Gastroesophageal sphincter (tissue), 4 donors: ENCODE measurements at regions not wholly inside any gene's neighbourhood (a gene's known extent, or its start where the extent isn't known, plus 50 kb on each side); places are given as distances from the start of the nearest gene placed in this dataset.

Source experiments
- ATAC-seq: fragments of 150-250 bp; one replicate; pipeline ENCODE4 v1.9.1; 2016; ENCODE audit warnings: mild to moderate bottlenecking, moderate library complexity
- H3K27ac ChIP-seq, 4 donors: fragments of 200-600 bp; sonication (generic) in 3 of 4; 1 replicate in 3 of 4; 2 replicates in 1 of 4; pipeline ENCODE4 v1.5.1; 2016 to 2019
- H3K27me3 ChIP-seq: fragments of 200-600 bp; sonication (generic); one replicate; pipeline ENCODE4 v1.5.1; 2019
- H3K36me3 ChIP-seq, 2 donors: fragments of 200-600 bp; sonication (generic); one replicate each; pipeline ENCODE4 v1.5.1; 2019; ENCODE audit warnings: control low read depth in 1 of 2
- H3K4me1 ChIP-seq, 3 donors: fragments of 200-600 bp; sonication (generic); 1 replicate in 2 of 3; 2 replicates in 1 of 3; pipeline ENCODE4 v1.5.1; 2016 to 2019; ENCODE audit warnings: control low read depth in 2 of 3
- H3K4me3 ChIP-seq, 2 donors: fragments of 200-600 bp; sonication (generic); one replicate each; pipeline ENCODE4 v1.5.1; 2019; ENCODE audit warnings: mild to moderate bottlenecking in 1 of 2, moderate library complexity in 1 of 2
- H3K9me3 ChIP-seq, 3 donors: fragments of 200-600 bp; sonication (generic); one replicate each; pipeline ENCODE4 v1.5.1; 2017 to 2019; ENCODE audit warnings: control low read depth in 2 of 3
- EP300 ChIP-seq: sonication (generic); formaldehyde crosslinking; IDR thresholded peaks from one replicate; pipeline ENCODE4 v1.6.1; 2017; ENCODE audit warnings: antibody characterized with exemption, mild to moderate bottlenecking
- POLR2A ChIP-seq, 2 donors: fragments of 450-650 bp; IDR thresholded peaks; one replicate each; pipeline ENCODE4 v1.6.1; 2017; ENCODE audit warnings: antibody characterized with exemption in 2 of 2, mild to moderate bottlenecking in 2 of 2, moderate library complexity in 1 of 2
- POLR2AphosphoS5 ChIP-seq: sonication (generic); formaldehyde crosslinking; IDR thresholded peaks from one replicate; pipeline ENCODE4 v1.6.1; 2017; ENCODE audit warnings: antibody characterized with exemption
- WGBS, 2 donors: methylation state at CpG; one replicate each; pipeline ENCODE4 v1.1.5; 2018; ENCODE audit warnings: low coverage in 1 of 2; 5-methylcytosine and 5-hydroxymethylcytosine counted together
- TF ChIP-seq, protein P1 (sequence below), 4 experiments: fragments of 200-600 bp in 2 of 4; fragments of 450-650 bp in 2 of 4; sonication (generic) in 1 of 4; IDR thresholded peaks; one replicate each; pipeline ENCODE4 v1.5.1; 2017 to 2019; ENCODE audit warnings: antibody characterized with exemption in 4 of 4, mild to moderate bottlenecking in 2 of 4, moderate library complexity in 2 of 4

DNA sequence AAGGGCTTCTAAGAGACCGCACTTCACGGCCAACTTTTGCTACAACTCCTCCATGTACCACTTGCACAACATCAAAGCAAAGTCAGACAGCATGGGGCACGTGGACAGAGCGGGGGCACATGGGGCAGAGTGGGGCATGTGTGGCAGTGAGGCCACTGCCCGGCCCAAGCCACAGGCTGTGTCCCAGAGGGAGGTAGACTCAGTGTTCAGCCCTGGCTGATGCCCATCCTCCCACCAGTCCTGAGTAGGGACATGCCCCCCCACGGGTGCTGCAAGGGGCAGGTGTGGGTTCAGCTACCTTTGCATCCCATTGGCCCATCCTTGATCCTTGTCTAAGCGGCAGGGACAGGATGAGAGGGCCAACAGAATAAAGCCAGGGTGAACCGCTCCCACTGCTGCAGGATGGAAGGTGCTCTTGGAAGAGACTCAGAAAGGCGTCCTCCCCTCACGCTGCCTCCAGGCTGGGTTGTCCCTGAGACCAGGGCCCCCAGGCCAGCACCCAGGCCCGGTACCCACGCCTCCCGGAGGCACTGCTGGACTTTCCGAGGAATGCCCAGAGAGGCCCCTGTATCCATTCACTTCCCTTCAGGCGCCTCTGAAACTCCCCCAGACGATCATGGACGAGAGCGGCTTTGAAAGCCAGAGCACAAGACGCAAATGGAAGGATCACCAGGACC lies 218.2 kb downstream of the NDUFA10 start:
- Histone ChIP-seq H3K36me3 (no peaks in the 10 kb centered on the region), H3K9me3 (no peaks in the 10 kb centered on the region), H3K27me3 (no peaks in the 10 kb centered on the region), H3K4me1 (peaks cover 3 to 13% (median 12%) of the 10 kb centered on the region in 3 donors), H3K27ac (no peak overlapping the region), H3K4me3 (no peak overlapping the region)
- TF ChIP-seq POLR2AphosphoS5 (no peak), EP300 (no peak), POLR2A (IDR thresholded peaks at IDR 0.05) (no peak)
- TF ChIP-seq, protein P1, sequence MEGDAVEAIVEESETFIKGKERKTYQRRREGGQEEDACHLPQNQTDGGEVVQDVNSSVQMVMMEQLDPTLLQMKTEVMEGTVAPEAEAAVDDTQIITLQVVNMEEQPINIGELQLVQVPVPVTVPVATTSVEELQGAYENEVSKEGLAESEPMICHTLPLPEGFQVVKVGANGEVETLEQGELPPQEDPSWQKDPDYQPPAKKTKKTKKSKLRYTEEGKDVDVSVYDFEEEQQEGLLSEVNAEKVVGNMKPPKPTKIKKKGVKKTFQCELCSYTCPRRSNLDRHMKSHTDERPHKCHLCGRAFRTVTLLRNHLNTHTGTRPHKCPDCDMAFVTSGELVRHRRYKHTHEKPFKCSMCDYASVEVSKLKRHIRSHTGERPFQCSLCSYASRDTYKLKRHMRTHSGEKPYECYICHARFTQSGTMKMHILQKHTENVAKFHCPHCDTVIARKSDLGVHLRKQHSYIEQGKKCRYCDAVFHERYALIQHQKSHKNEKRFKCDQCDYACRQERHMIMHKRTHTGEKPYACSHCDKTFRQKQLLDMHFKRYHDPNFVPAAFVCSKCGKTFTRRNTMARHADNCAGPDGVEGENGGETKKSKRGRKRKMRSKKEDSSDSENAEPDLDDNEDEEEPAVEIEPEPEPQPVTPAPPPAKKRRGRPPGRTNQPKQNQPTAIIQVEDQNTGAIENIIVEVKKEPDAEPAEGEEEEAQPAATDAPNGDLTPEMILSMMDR (IDR thresholded peaks at IDR 0.05): no peak
- whole genome bisulfite sequencing, 2 donors: 95 to 100% methylated on average over 1 to 9 of the region's 19 CpGs
- ATAC-seq: no peak

DNA sequence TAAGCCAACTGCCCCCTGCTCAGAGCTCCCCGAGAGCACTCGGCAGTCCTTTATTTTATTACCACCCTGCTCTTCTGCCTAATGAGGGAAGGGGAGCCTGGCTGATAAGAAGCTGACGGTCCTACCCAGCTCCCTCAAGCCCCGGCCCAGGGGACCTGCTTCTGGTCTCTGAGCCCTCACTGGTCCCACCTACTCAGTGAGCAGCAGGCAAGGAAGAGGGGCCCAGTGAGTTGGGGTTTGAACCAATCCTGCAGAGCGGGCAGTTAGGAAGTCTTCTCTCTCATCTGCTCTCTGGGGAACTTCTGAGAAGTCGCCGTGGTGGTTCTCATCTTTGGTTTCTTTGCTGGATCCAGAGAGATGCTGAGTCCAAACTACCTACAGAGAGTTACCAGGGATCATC lies 218.9 kb downstream of the NDUFA10 start:
- H3K27ac ChIP-seq: no peak overlapping the region
- H3K4me1 ChIP-seq: peaks cover 0 to 7% (median 7%) of the 10 kb centered on the region in 3 donors
- TF ChIP-seq, protein P1 (IDR thresholded peaks at IDR 0.05): no peak
- no peak for TF ChIP-seq EP300
- no peak for TF ChIP-seq POLR2A (IDR thresholded peaks at IDR 0.05)
- TF ChIP-seq POLR2AphosphoS5: no peak
- H3K36me3 ChIP-seq: no peaks in the 10 kb centered on the region
- ATAC-seq: no peak
- H3K27me3 ChIP-seq: no peaks in the 10 kb centered on the region
- 92 to 100% methylated on average over 1 to 7 of the region's 7 CpGs for WGBS, 2 donors
- H3K9me3 ChIP-seq: no peaks in the 10 kb centered on the region
- no peak overlapping the region for H3K4me3 ChIP-seq

DNA sequence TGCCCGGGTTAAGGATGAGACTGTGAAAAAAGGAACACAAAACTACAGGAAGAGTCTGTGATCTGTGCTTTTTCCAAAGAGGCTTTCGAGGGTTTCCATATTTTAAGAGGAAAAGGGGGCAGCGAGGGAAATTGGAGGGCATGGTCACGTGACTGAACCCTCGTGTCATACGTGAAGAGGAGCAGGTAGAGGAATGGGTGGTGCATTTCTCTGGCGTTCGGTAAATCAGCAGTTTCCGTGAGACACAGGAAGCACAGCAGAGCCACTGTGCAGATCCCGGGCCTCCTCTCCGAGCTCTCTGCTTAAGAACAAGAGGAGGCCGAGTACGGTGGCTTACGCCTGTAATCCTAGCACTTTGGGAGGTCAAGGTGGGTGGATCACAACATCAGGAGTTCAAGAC lies 219.7 kb downstream of the NDUFA10 start:
- 79 to 92% methylated on average over 13 to 14 of the region's 14 CpGs for WGBS, 2 donors
- no peaks in the 10 kb centered on the region for H3K9me3 ChIP-seq
- no peaks in the 10 kb centered on the region for H3K4me1 ChIP-seq
- H3K36me3 ChIP-seq: no peaks in the 10 kb centered on the region
- H3K27ac ChIP-seq: no peak overlapping the region
- TF ChIP-seq POLR2A (IDR thresholded peaks at IDR 0.05) (no peak), EP300 (no peak), POLR2AphosphoS5 (no peak)
- TF ChIP-seq, protein P1 (IDR thresholded peaks at IDR 0.05): no peak
- no peaks in the 10 kb centered on the region for H3K27me3 ChIP-seq
- H3K4me3 ChIP-seq: no peak overlapping the region
- ATAC-seq: no peak

DNA sequence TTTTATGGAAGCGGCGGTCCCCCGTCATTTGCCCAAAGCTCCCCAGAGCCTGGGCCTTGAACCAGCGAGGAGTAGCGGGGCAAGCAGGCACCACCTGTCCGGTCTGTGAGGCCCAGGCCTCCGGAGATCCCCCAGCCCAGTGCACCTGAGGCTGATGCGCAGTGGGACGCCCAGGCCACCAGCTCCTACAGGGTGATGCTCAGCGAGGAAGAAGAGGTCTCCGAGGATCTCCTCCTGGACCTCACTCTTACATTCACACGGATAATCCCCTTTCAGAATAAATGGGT lies 220.2 kb downstream of the NDUFA10 start:
- no peak overlapping the region for H3K4me3 ChIP-seq
- WGBS, 2 donors: 100% methylated on average over 5 of the region's 12 CpGs; no CpG with 5 or more reads in 1 of the 2 donors
- no peak overlapping the region for H3K27ac ChIP-seq
- no peaks in the 10 kb centered on the region for H3K9me3 ChIP-seq
- TF ChIP-seq POLR2A (IDR thresholded peaks at IDR 0.05) (no peak), EP300 (no peak), POLR2AphosphoS5 (no peak)
- TF ChIP-seq, protein P1 (IDR thresholded peaks at IDR 0.05): no peak
- no peaks in the 10 kb centered on the region for H3K27me3 ChIP-seq
- H3K36me3 ChIP-seq: no peaks in the 10 kb centered on the region
- no peaks in the 10 kb centered on the region for H3K4me1 ChIP-seq
- no peak for ATAC-seq
